GM19463 (cell line): ENCODE measurements at regions not wholly inside any gene's neighbourhood (a gene's known extent, or its start where the extent isn't known, plus 50 kb on each side); places are given as distances from the start of the nearest gene placed in this dataset.
"Not testable (repeated sequence)": the region's sequence is repeated elsewhere in the genome, so short reads cannot be mapped to it uniquely, and the experiment has no call there.

Source experiments
- ATAC-seq: cut with Tn5 transposase; IDR thresholded peaks from one replicate; pipeline ENCODE4 v1.9.1; 2021; ENCODE audit warnings: mild to moderate bottlenecking, moderate library complexity; ENCODE audit not compliant: unreplicated experiment

- ATAC-seq = not testable (repeated sequence)
These were observed 66.2 kb downstream of the SYT15 start for GRCh38 chr10:46645110-46645509.

DNA sequence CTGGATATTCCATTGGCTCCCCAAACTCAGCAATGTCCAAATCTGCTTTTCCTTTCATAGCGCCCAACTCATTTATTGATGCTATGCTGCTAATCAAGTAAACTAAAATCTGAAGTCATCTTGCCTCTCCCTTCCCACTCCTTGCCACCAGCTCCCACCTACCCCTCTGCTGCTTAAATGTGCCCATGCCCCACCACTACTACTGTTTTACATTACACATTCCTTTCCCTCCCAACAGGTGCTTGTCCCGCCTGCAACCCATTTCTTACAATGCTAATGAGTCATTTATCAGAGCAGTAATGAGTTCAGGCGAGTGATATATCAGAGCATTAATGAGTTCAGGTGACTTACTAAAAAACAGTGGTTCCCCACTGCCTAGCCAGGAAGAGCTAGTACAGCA, 67.2 kb downstream of the SYT15 start:
- ATAC-seq = not testable (repeated sequence)

DNA sequence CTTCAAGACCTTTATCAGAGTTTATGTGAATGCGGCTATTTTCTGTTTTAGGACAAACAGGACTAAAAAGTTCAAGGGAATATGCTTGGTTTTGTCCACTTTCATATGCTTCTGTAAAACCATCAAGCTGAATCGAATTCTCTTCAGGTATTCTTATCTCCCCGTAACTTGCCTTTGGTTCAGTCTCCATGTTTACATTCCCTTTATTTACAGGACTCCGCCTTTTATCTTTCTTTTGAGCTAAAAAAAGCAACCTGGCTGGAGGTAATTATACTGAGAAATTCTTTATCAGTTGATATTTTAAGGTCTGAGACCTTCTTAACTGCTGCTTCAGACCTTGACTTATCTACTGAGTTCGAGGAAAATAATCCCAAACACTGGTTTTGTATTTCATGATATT, 72.0 kb downstream of the SYT15 start:
- ATAC-seq = not testable (repeated sequence)

DNA sequence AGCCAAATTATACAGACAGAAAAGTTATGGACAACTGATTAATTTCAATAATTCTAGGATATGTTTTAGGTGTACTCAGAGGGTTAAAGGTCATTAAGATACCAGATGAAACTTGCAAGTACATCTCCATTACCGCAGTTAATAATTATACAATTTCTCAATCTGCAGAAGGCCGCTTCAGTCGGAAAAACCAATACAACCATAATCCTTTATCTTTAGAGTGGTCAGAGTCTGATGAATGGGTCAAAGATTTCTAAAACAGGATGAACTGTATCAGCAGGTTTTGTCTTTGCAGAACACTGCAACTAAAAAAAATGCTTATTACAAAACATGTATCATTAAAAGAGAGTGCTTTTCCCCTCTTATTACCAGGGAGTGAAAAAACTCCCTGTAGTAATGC, 78.5 kb downstream of the SYT15 start:
- ATAC-seq = not testable (repeated sequence)

DNA sequence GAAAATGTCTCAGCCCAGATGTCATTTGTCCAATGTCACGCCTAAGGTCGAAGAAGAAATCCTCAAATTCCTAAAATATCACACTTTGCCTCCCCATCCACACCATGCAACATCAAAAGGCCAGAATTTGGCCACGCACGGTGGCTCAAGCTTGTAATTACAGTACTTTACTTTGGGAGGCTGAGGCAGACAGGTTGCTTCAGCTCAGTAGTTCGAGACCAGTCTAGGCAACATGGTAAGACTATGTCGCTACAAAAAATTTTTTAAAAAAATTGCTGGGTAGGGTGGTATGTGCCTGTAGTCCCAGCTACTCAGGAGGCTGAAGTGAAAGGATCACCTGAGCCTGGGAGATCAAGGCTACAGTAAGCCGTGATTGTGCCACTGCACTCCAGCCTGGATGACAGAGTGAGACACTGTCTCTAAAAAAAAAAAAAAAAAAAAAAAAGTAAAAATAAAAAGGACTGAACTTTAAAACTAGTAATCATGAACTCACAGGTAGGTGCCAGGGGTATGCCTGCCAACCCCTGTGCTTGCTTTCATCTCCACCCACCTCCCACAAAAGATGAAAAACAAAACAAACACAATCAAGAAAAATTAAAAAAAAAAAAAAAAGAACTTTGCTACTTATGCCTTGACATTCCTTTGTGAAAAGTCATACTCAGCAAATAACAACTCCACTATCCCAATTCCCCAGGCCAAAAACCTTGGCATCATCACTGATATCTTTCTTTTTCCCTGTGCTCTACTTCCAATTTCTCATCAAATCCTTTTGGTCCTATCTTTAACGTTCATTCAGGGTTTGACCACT, 81.3 kb downstream of the SYT15 start:
- not testable (repeated sequence) for ATAC-seq

GRCh38 chr10:46660835-46661164, 81.9 kb downstream of the SYT15 start:
- ATAC-seq = not testable (repeated sequence)

DNA sequence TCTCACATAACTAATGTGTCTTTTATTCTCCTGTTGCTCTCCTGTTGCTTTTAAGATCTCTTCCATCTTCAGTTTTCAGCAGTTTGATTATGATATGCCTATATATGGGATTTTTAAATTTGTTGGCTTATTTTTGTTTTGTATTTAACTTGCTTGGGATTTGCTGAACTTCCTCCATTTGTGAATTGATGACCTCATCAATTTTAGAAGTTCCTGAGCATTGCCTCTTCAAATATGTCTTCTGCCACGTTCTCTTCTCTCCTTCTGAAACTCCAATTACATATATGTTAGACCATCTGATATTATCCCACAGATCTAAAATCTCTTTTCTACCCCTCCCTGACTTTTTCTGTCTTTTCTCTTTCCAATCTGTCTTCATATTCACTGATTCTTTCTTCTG, 86.6 kb downstream of the SYT15 start:
- not testable (repeated sequence) for ATAC-seq

DNA sequence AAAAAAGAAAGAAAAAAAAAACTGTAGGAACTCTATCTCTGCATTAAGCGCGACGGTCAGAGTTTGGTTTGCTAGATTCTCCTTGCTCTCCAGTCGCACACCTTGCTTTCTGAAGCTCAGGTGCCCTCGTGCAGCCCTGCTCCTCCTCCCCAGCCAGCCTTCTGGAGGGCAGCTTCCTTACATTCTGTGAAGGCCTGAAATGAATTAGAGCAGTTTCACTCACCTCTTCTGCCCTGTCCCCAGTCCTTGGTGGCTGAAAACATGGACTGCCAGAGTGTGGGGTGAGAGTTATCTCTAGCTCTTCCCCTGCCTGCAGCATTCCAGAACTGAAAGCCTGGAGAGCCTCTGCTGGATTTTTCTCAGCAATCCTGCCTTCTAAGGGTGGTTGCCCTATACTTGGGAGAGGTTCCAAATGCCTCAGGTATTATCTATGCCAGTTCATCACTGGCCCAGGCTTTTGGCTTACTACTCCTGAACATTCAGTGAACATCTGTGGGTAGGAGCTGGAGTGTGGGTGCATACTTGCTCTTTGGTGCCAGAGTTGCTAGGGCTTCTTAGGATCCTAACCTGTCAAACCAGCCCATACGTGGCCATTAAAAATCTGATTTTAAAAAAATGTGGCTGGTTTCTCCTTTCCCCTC, 89.5 kb downstream of the SYT15 start:
- not testable (repeated sequence) for ATAC-seq

- not testable (repeated sequence) for ATAC-seq
These were observed 99.0 kb downstream of the SYT15 start for GRCh38 chr10:46677836-46678435.

DNA sequence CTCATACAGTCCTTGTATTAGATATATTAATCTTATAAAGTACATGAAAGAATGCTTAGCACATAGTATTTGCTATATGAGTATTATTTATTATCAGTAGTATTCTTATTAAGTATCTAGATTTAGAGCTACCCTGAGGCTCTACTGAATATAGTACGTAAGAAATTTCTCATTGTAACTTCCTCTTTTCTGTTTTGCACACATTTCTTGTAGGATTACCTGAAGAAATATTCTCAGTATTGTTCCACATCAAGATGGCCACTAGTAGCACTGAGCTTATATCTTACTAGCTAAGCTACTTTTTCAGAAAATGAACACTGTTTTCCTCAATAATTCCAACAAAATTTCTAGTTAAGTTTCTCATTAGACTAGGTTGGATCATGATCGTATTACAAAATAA, 112.5 kb downstream of the SYT15 start:
- not testable (repeated sequence) for ATAC-seq

DNA sequence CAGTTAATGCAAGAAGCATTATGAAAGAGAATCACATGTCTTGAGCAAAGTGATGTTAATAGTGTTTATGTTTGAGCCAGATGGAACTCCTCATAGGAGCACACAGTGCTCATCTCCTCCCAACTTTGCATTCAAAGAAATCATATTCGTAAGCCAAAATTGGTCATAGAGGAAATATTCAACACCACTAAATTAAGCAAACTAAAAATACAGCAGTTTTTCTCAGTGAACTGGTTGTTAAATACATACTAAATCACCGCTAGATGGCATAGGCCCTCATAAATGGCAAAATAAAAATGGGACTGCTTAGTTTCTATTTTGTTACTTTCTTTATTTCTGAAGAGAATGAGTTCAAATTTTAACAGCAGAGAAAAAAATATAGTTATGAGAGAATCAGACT, 114.3 kb downstream of the SYT15 start:
- not testable (repeated sequence) for ATAC-seq

GRCh38 chr10:46717264-46717663, 138.3 kb downstream of the SYT15 start:
- ATAC-seq = not testable (repeated sequence)

- not testable (repeated sequence) for ATAC-seq
These were observed 139.1 kb downstream of the SYT15 start for GRCh38 chr10:46718014-46718413.

- ATAC-seq = not testable (repeated sequence)
These were observed 141.5 kb downstream of the SYT15 start for GRCh38 chr10:46720386-46720785.

DNA sequence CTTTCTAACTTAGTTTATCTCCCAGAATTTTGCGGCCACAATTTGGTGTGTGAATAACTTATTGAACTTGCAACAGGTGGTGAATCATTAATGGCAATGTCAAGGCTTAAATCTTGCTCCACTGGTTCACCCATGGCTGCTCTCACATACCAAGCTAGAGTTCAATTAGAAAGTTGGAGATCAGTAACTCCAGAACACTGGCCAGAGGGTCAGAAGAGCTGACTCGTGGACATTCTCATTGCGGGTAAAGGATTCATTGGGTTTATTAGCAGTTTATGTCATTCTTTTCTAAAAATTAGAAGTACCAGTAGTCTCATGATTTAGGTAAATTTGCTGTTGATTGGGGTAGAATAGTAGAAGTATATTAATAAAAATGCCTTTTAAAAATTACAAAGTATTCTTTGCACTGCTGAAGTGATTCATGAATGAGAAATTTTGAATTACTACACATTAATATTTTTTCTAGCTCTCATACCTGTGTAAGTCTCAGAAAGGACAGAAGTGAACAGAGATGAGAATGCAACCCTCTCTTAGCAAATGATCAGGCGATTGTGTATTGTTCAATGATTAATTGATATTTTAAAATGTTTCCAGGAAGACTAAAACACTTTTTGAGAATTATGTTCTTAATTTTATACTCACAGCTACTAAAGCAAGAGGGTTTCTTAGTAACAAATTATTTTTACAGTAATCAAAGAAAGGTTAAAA, 142.0 kb downstream of the SYT15 start:
- ATAC-seq = not testable (repeated sequence)

DNA sequence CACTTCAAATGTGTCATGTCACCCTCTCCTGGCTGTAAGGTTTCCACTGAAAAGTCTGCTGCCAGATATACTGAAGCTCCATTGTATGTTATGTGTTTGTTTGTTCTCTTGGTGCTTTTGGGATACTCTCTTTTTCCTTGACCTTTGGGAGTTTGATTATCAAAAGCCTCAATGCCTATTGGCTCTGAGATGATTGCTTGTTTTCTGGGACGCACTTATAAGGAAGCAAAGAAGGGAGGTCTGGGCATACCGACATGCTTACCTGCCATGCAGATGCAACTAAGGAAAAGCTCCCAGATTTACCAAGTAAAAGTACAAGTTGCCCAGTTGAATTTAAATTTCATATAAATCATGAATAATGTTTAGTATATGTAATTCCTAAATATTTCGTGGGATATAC, 145.3 kb downstream of the SYT15 start:
- not testable (repeated sequence) for ATAC-seq

- not testable (repeated sequence) for ATAC-seq
These were observed 149.4 kb downstream of the SYT15 start for GRCh38 chr10:46728359-46728758.

DNA sequence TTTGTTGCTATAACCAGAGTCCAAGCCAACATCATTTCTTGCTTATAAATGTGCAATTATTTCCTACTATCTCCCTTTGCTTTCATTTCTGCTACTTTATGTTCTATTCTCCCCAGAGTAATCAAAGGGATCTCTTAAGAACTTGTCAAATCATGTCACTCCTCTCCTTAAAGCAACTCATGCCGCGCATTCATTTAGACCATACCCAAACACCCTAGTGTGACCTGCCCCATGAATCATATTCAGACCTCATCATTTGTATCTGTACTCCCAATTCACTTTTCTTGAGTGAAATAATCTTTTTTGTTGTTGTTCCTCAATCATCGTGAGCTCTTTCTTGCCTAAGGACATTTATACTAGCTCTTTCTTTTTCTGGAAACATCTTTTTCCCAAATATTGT, 151.8 kb downstream of the SYT15 start:
- ATAC-seq = not testable (repeated sequence)

GRCh38 chr10:46733635-46734261, 154.8 kb downstream of the SYT15 start:
- not testable (repeated sequence) for ATAC-seq

DNA sequence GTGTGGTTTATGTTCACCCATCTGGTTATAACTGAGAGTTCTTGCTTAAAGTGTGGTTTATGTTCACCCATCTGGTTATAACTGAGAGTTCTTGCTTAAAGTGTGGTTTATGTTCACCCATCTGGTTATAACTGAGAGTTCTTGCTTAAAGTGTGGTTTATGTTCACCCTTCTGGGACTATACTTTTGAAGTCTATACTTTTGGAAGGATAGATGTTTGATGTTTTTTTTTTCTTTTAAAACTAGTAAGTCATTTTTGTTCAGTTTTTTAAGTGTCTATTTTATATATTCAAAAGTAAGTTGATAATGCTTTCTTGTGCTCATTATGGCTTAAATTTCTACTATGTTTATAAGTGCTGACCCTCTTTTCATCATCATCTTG, 155.3 kb downstream of the SYT15 start:
- ATAC-seq = not testable (repeated sequence)

DNA sequence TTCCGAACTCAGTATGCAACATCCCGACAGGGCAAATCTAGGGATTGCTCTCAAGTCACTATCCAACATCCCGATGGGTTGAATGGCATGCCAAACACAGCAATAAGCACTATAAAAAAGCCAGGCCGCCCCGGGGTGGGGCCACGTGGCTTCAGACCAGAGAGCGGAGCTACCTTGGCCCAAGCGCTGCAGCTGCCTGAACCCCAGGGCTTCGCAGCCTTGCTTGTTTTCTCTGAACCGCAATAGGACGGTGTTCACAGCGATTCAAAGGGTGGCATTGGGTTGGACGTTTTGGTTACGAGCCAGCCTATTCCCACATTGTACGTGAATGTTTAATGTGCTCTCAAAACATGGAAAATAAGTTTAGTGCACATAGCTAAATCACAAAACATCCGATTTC, 161.0 kb downstream of the SYT15 start:
- ATAC-seq = not testable (repeated sequence)
